ENCODE measurements at regions not wholly inside any gene's neighbourhood (a gene's known extent, or its start where the extent isn't known, plus 50 kb on each side); places are given as distances from the start of the nearest gene placed in this dataset.

DNA sequence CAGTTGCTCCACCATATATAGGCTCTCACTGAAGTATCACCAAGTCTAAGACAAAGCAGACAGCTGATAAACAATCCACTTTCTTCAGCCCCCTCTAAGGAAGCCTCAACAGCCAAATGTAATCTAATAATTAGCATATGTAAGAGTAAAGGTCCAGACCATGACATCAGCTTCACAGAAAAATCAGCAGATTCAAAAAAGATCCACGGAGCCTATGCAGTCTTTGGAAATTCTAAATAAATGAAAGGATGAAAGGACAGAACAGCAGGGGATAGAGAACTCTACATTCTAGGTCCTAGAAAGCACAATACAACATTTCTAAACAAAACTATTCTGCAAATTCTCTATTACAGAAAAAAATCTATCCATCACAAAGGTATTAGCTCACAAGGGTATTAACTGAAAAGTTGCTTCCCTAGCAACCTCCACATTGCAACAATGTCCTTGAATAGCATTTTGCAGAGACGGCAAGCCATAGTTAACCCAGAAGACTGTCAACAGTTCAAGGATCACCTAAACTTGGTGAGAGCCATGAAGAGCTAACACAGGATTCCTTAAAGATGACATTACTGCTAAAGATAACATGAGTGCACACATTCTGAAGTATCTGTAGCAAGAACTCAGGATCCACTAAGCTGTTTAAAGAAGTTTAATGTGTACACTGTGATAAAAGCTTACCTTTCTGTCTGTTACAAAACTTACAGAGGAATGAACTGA lies 74.3 kb downstream of the SIPA1L2 start:
- DNase-seq: no peak

- DNase-seq: no peak
These were observed 75.5 kb downstream of the SIPA1L2 start for GRCh38 chr1:232554409-232554808.

DNA sequence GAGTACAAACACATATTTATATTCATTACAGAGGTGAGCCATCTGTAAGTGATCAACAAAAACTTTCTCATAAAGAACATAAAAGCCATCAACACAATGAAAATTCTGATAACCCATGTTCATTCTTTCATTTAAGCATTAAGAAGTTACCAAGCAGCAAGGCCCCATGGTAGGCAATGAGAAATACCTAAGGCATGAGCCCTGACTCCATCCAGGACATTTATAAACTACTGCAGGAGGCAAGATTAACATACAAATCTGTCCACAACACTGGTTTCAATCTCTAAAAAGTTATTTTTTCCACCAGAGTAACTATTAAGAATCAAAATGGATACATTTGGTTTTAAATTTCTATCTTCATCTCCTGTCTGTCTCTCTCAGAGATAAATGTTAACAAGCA lies 76.1 kb downstream of the SIPA1L2 start:
- DNase-seq: no peak

DNA sequence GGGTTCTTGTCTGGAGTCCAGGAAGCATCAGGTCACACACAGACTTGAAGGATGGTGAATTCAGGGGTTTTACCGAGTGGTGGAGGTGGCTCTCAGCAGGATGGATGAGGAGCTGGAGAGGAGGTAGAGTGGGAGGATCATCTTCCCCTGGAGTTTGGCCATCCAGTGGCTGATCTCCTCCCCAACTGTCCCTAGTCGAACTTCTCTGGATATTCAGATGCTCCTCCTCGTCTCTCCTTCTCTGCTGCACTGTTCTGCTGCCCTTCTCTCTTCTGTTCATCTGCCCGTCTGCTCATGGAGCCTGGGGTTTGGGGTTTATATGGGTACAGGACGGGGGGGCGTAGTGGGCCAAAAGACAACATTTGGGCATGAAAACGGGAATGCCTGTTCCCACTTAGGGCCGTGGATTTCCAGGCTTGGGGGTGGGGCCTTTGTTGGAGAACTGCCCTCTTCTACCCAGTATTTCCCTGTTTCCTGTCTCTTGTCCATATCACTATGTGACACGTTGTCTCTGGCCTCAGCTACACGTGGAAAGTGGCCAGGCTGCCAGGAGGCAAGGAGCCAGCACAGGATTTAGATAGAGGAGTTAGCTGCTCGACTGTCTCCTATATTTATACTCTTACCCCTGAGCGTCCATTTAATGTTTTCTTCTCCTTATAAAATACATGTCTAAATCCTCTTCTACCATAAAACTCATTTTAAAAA lies 76.7 kb downstream of the SIPA1L2 start:
- no peak for DNase-seq

- no peak for DNase-seq
These were observed 78.5 kb downstream of the SIPA1L2 start for GRCh38 chr1:232551386-232551785.

DNA sequence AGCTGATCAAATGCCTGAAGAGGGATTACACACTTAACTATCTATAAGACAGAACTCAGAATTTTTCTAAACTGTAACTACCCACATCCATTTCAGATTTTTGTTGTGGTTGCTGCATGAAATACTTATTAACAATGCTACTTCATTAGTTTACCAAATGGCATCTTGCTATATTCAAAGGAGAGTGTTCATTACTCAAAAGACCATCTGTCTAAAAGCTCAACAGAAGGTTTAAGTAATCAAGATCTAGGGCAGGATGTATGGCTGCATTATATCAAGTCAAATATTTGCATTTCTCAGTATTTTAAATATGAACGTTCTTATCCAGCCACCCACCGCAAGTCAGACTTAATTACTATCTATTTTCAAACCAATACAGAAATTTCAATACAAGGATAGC lies 79.9 kb downstream of the SIPA1L2 start:
- DNase-seq: no peak

- no peak for DNase-seq
These were observed 81.2 kb downstream of the SIPA1L2 start for GRCh38 chr1:232548691-232549090.

DNA sequence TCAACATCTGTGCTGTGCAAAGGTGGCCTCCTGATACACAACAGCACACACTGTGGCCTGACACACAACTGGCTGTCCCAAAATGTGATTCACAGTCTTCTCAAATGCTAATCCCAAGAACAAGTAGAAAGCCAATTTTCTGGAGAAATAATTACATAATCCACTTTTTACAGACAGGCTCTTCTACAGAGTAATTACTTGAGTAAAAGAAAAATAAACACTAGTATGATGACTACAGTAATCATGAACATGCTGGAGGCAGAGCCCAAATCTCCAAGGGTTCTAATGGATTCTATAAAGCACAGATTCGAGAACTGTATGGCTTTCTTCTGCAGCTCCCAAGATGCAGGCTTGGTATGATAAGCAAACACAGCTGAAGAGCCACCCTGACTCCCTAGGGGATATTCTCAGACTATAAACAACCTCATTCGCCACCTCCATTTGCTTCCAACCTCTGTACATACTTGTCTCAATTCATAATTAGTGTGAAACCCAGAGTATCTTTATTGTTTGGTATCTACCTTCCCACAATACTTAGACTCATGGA lies 81.9 kb downstream of the SIPA1L2 start:
- DNase-seq: no peak

GRCh38 chr1:232542633-232543593 lies 87.0 kb downstream of the SIPA1L2 start:
- DNase-seq: no peak

GRCh38 chr1:232538943-232539302 lies 91.0 kb downstream of the SIPA1L2 start:
- no peak for DNase-seq

GRCh38 chr1:232538224-232538942 lies 91.5 kb downstream of the SIPA1L2 start:
- no peak for DNase-seq

DNA sequence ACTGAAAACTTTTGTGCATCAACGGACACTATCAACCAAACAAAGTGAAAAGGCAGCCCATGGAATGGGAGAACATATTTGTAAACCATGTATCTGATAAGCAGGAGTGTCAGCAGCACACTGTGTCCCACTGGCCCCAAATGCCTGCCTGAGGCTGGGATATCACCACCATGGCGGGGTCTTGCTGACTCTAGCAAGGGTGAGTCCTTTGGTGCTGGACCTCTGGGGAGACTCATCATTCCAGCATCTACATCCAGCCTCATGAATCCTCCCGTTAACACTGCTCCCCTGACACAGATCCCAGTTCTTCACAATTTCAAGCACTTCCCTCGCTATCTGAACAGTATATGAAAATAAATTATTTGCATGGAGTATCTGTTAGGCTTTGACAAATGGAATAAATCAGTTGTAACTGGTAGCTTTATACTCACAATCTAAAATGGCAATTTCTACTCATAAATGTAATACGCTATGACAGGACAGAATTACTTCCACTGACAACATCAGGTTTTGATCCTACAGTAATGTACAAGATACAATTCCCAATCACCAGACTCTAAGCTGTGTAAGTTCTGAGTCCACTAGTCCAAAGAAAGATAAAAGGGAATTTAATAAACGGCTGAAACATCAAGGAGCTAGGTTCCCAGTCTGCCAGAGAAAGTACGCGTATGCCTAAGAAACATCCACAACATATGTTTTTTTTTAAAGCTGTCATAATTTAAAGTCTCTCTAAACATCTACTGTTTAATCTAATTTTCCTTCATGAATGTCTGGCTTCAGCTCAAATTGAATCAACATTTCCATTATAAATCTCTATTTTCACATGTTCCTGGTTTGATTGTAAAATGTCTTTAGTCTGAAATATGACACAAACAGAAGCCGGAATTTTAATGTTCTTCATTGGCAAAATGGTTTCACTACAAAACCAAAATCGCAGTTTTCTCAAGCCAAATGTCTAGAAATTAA lies 95.1 kb downstream of the SIPA1L2 start:
- DNase-seq: no peak

DNA sequence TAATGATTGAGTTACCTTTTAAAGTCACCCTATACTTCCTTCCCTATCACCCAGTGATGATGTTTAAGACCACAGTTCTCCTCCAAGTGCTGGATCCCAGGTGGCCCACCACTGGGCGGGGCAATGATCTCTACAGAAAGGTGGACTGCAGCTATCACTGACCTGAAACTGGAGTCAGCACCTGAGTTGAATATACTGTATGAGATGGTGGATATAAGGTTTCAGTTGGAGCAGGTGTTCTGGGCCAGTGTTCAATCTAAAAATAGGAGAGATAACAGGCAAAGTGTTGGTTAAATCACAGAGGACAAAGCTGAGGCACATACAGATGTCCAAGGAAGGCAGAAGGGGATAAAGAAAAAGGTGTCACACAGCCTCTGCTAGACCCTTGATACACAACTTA lies 96.6 kb downstream of the SIPA1L2 start:
- no peak for DNase-seq

DNA sequence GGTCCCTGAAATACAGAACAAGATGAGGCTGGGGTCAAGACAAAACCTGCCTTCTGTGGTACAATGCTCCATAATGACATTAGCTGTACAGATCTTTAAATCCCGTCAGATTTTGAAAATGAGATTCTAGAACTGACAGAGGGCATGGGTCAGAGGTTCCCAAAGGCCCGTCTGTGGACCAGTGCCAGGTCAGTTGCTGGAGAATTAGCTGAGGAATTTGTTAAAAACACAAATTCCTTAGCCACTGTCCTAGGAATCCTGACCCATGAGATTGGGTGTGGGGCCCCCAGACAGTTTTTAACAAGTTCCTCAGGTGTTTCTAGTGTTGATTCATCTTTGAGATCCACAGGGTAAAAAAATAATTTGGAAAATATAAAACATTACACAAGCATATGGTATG lies 97.0 kb downstream of the SIPA1L2 start:
- DNase-seq: no peak

DNA sequence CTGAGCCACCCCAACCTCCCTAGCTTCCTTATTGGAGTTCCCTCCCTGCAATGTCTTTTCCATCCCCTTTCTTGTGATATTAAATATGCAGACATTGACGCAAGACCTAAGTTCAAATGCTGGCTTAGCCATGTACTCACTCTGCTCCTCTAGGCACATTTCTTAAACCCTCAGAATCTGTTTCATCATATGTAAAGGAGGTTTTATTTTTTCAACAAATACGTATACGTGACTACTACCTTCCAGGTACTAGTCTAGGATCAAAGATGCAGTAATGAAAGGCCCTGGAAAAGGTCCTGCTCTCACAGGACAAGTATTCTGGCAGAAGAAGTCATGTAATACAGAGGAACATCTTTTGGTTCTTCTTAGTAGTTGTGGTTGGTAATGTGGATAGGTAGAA lies 98.6 kb downstream of the SIPA1L2 start:
- DNase-seq: no peak

GRCh38 chr1:232529747-232530146 lies 100.2 kb downstream of the SIPA1L2 start:
- no peak for DNase-seq

DNA sequence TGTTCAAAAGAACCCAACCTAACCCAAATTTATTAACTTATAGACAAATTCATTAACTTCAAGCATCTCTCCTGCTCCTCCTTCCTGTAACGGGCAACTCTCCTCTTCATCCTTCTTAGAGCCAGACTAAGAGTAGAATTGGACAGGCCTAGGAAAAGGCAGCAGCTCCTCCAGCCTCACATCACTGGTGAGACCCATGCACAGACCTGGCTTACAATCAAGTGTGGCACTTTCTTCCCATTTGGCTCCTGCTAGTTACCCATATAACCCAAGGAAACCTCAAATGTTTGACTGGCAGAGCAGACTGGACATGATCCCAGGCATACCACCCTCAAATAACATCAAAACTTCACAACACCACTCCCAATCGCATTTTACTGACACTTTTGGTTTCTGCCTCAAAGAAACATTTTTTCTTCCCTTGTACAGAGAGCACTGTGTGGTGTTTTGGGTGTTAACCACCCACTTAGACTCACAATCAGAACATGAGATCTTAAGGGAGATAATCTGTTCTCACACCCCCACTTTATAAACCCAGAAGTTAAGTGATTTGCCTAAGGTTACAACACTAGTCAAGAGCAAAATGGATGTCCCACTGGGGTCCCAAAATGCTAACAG lies 101.4 kb downstream of the SIPA1L2 start:
- no peak for DNase-seq

GRCh38 chr1:232524056-232524455 lies 105.9 kb downstream of the SIPA1L2 start:
- no peak for DNase-seq

DNA sequence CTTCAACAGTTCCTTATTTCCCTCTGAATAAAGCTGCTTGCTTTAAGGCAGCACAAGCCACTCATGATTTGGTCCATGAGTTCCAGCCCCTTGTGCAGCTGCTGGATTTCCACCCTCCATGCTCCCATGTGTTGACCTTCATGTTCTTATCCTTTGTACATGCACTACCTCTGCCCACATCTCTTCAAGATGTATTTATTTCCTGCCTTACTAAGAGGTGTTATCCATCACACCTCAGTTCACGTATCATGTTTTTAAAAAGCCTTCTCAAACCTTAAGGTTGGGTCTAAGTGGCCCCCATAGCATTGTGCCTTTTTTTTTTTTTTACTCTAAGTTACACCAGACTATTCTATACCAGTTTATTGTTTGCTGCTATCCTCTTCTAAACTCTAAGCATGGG lies 107.7 kb downstream of the SIPA1L2 start:
- DNase-seq: no peak

DNA sequence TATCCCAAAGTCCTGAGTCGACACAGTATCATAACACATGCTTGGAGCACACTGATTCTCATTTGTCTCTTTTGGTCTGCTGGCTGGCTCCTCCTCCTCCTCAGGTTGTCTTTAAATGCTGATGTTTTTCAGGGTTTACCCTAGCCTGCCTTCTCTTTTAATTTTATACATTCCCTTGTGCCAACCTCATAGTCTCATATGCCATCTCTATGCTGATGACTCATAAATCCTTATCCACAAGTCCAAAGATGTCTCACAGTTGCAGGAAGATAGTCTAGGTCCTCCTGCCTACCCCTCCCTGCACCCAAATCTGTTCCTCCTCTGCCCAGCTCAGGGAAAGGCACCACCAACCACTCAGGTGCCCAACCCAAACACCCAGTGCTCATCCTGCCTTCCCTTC lies 108.3 kb downstream of the SIPA1L2 start:
- no peak for DNase-seq

DNA sequence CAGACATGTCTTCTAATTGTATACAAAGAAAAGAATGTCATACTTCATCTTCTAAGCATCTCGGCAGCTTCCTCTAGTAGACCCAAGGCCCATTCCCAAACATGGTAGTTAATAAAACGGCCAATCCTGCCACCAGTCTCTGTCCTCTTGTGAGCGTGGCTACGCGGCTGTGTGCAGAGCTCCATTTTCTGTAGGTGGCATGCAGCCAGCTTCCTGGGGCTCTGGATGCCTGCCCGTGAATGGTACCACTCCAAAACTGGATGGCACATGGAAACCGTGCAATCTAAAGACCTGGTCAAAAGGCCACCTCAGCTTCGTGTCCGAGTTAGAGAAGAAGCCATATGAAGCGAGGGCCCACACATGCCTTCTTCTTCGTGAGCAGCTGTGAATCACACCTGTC lies 110.7 kb downstream of the SIPA1L2 start:
- no peak for DNase-seq

Data from T-helper 9 cell (primary cell).